PC-9 (cell line): ENCODE measurements at regions not wholly inside any gene's neighbourhood (a gene's known extent, or its start where the extent isn't known, plus 50 kb on each side); places are given as distances from the start of the nearest gene placed in this dataset.
A peak's percentile ranks its signal among the peaks of the same experiment; 100 is the strongest.
"Not testable (repeated sequence)": the region's sequence is repeated elsewhere in the genome, so short reads cannot be mapped to it uniquely, and the experiment has no call there.

ENCODE experiments used
- BruUV-seq: library from RNA; stranded (reverse); fragments of 400-500 nt; replicated peaks from 2 replicates; lab custom pipeline; 2021; lab: Mats Ljungman, UMichigan
- CTCF ChIA-PET: fragments of 300-600 bp; sonication (Branson Sonifier 250); formaldehyde crosslinking; loops from one replicate; lab custom pipeline; 2022; ENCODE audit warnings: antibody characterized with exemption; lab: Charles Lee
- POLR2A ChIA-PET: fragments of 300-600 bp; sonication (Branson Sonifier 250); formaldehyde crosslinking; loops from one replicate; lab custom pipeline; 2022; ENCODE audit warnings: antibody characterized with exemption; ENCODE audit not compliant: unreplicated experiment; lab: Charles Lee
- DNase-seq, 2 experiments: peaks; one replicate each; pipeline versions ENCODE4 v3.0.0 to v3.0.0-alpha.2; 2015 to 2022; ENCODE audit warnings: mixed read lengths in 1 of 2
- H2AFZ ChIP-seq: fragments of 200-600 bp; sonication (generic); 2 replicates; pipeline ENCODE4 v1.8.1; 2017; ENCODE audit warnings: antibody characterized with exemption
- H3F3A ChIP-seq: fragments of 200-600 bp; sonication (generic); 2 replicates; pipeline ENCODE4 v1.8.1; 2017; ENCODE audit warnings: antibody characterized with exemption, mild to moderate bottlenecking, low read depth; ENCODE audit not compliant: insufficient read depth
- H3K27ac ChIP-seq: fragments of 200-600 bp; sonication (generic); 2 replicates; pipeline ENCODE4 v1.6.1; 2016; ENCODE audit warnings: mixed run types
- H3K27me3 ChIP-seq: fragments of 200-600 bp; sonication (generic); 2 replicates; pipeline ENCODE4 v1.6.1; 2016; ENCODE audit warnings: low read depth, mixed run types; ENCODE audit not compliant: insufficient read depth
- H3K36me3 ChIP-seq: fragments of 200-600 bp; sonication (generic); 2 replicates; pipeline ENCODE4 v1.6.1; 2016; ENCODE audit warnings: low read depth, mixed run types
- H3K4me1 ChIP-seq: fragments of 200-600 bp; sonication (generic); replicated peaks from 2 replicates; pipeline ENCODE4 v1.6.1; 2016; ENCODE audit warnings: mixed run types; ENCODE audit not compliant: insufficient read depth
- H3K4me2 ChIP-seq: fragments of 200-600 bp; sonication (generic); 2 replicates; pipeline ENCODE4 v1.6.1; 2017; ENCODE audit warnings: mixed run types
- H3K4me3 ChIP-seq: fragments of 200-600 bp; sonication (generic); 2 replicates; pipeline ENCODE4 v1.6.1; 2016; ENCODE audit warnings: mixed run types
- H3K79me2 ChIP-seq: fragments of 200-600 bp; sonication (generic); 2 replicates; pipeline ENCODE4 v1.6.1; 2017; ENCODE audit warnings: low read depth, mixed run types
- H3K9me2 ChIP-seq: fragments of 200-600 bp; sonication (generic); 2 replicates; pipeline ENCODE4 v1.8.1; 2017; ENCODE audit warnings: mild to moderate bottlenecking; ENCODE audit not compliant: insufficient read depth
- H3K9me3 ChIP-seq: fragments of 200-600 bp; sonication (generic); 2 replicates; pipeline ENCODE4 v1.8.1; 2016; ENCODE audit warnings: low read depth; ENCODE audit not compliant: insufficient read depth
- H4K20me1 ChIP-seq: fragments of 200-600 bp; sonication (generic); 2 replicates; pipeline ENCODE4 v1.8.1; 2017; ENCODE audit not compliant: insufficient read depth
- EZH2 ChIP-seq: fragments of 200-600 bp; sonication (generic); IDR thresholded peaks from 2 replicates; pipeline ENCODE4 v1.8.0; 2017; ENCODE audit warnings: antibody characterized with exemption, low read depth
- intact Hi-C: fragments of 100-400 bp; cut with micrococcal nuclease; formaldehyde crosslinking; loops from one replicate; pipeline ENCODE4 v1.10.0; 2022; ENCODE audit not compliant: unreplicated experiment
- TF ChIP-seq, protein P1 (sequence below): fragments of 200-600 bp; sonication (generic); conservative IDR thresholded peaks from 2 replicates; pipeline ENCODE4 v1.6.1; 2017; ENCODE audit warnings: mixed run types, antibody characterized with exemption, mild to moderate bottlenecking, moderate library complexity

GRCh38 chr6:56815436-56815835 lies 139.5 kb upstream of the BEND6 start:
- TF ChIP-seq, protein P1, sequence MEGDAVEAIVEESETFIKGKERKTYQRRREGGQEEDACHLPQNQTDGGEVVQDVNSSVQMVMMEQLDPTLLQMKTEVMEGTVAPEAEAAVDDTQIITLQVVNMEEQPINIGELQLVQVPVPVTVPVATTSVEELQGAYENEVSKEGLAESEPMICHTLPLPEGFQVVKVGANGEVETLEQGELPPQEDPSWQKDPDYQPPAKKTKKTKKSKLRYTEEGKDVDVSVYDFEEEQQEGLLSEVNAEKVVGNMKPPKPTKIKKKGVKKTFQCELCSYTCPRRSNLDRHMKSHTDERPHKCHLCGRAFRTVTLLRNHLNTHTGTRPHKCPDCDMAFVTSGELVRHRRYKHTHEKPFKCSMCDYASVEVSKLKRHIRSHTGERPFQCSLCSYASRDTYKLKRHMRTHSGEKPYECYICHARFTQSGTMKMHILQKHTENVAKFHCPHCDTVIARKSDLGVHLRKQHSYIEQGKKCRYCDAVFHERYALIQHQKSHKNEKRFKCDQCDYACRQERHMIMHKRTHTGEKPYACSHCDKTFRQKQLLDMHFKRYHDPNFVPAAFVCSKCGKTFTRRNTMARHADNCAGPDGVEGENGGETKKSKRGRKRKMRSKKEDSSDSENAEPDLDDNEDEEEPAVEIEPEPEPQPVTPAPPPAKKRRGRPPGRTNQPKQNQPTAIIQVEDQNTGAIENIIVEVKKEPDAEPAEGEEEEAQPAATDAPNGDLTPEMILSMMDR, result no peak
- TF ChIP-seq EZH2, result no peak
- Histone ChIP-seq H3K27ac (0 out of 2 replicates have a peak overlapping the region, but pooled peaks have one; percentile 3), H3K79me2 (peaks cover 82% of the 10 kb centered on the region), H4K20me1 (no peaks in the 10 kb centered on the region; the same call in none of the 2 replicates), H3K36me3 (no peaks in the 10 kb centered on the region), H3K4me2 (no peak overlapping the region), H3K9me2 (no peaks in the 10 kb centered on the region; the same call in 1 of the 2 replicates), H2AFZ (no peak overlapping the region), H3K9me3 (no peaks in the 10 kb centered on the region; the same call in 1 of the 2 replicates), H3K4me1 (peaks cover 9% of the 10 kb centered on the region), H3F3A (peaks cover 9% of the 10 kb centered on the region; the same call in 1 of the 2 replicates), H3K4me3 (no peak overlapping the region), H3K27me3 (no peaks in the 10 kb centered on the region)
- BruUV-seq, result no TSS peak
- CTCF ChIA-PET, result no interaction called here
- POLR2A ChIA-PET, result no interaction called here
- intact Hi-C loops, result no loop called here
- no peak for DNase-seq

DNA sequence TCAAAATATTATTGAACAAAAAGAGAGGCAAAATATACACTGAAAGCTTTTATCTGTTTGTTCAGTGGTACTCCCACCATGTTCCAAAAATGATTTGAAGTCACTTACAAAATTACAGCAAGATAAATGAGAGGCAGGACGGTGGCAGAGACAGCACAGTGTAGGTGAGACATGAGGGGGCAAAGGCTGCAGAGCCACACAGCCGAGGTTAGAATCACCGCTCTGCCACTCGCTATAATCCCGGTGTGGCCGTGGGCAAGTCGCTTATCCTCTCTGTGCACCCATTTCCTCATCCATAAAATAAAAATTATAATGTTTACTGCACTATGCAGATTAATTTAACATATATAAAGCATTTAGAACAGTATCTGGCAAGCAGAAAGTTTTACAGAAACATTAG lies 140.1 kb upstream of the BEND6 start:
- no TSS peak for BruUV-seq
- Histone ChIP-seq H3K4me2 (no peak overlapping the region), H3K27me3 (no peaks in the 10 kb centered on the region), H3K4me1 (peaks cover 15% of the 10 kb centered on the region), H3F3A (peaks cover 9% of the 10 kb centered on the region; the same call in 1 of the 2 replicates), H3K9me3 (no peaks in the 10 kb centered on the region; the same call in 1 of the 2 replicates), H3K9me2 (no peaks in the 10 kb centered on the region; the same call in 1 of the 2 replicates), H3K27ac (no peak overlapping the region), H2AFZ (no peak overlapping the region), H4K20me1 (no peaks in the 10 kb centered on the region; the same call in none of the 2 replicates), H3K36me3 (no peaks in the 10 kb centered on the region), H3K4me3 (no peak overlapping the region), H3K79me2 (peaks cover 81% of the 10 kb centered on the region)
- ChIA-PET CTCF (no interaction called here), POLR2A (interaction anchor here (0.6 kb wide), 1 partner anchor 57 kb away, joined by 3 read pairs; no protein-coding TSS in a partner anchor)
- DNase-seq, result no peak
- TF ChIP-seq, protein P1, result no peak
- TF ChIP-seq EZH2, result no peak
- intact Hi-C loops, result no loop called here

DNA sequence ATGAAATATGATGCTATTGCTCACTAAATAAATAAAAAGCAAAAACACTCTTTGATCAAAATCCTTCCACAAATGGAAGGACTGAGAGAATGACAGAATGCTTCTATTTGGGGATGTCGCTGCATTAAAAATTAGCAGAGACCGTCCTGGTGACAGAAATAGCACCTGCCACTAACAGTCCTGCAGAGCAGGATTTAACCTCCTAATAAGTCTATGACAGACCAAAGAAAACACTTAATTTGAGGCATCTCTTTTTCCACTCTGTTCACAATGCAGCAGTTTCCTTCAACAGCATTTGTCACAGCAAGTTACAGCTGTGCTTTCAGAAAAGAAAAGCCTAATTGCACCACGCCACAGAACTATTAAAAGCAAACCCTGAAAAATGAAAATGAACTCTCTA lies 140.6 kb upstream of the BEND6 start:
- no peaks in the 10 kb centered on the region for H3K27me3 ChIP-seq
- peaks cover 20% of the 10 kb centered on the region for H3K4me1 ChIP-seq
- POLR2A ChIA-PET, result no interaction called here
- H3K36me3 ChIP-seq, result no peaks in the 10 kb centered on the region
- peaks cover 9% of the 10 kb centered on the region; the same call in 1 of the 2 replicates for H3F3A ChIP-seq
- TF ChIP-seq EZH2, result no peak
- TF ChIP-seq, protein P1, result no peak
- no peak overlapping the region for H3K4me2 ChIP-seq
- H3K79me2 ChIP-seq, result peaks cover 82% of the 10 kb centered on the region
- H3K27ac ChIP-seq, result no peak overlapping the region
- H3K9me3 ChIP-seq, result no peaks in the 10 kb centered on the region; the same call in 1 of the 2 replicates
- BruUV-seq, result no TSS peak
- intact Hi-C loops, result no loop called here
- no peaks in the 10 kb centered on the region; the same call in none of the 2 replicates for H4K20me1 ChIP-seq
- no peak for DNase-seq
- no peak overlapping the region for H3K4me3 ChIP-seq
- H2AFZ ChIP-seq, result no peak overlapping the region
- H3K9me2 ChIP-seq, result no peaks in the 10 kb centered on the region; the same call in 1 of the 2 replicates
- CTCF ChIA-PET, result no interaction called here

- not testable (repeated sequence) for H3K27ac ChIP-seq
- H3K79me2 ChIP-seq, result peaks cover 82% of the 10 kb centered on the region
Measured at GRCh38 chr6:56812851-56813250, 142.1 kb upstream of the BEND6 start.

More at GRCh38 chr6:56812851-56813250, 142.1 kb upstream of the BEND6 start:
- CTCF ChIA-PET, H2AFZ ChIP-seq, H3K9me2 ChIP-seq, DNase-seq, BruUV-seq, H3K9me3 ChIP-seq, intact Hi-C loops, H4K20me1 ChIP-seq, H3K4me3 ChIP-seq, H3K27me3 ChIP-seq, H3K4me2 ChIP-seq, POLR2A ChIA-PET, H3K36me3 ChIP-seq: not testable (repeated sequence)
- Histone ChIP-seq H3K4me1 (peaks cover 35% of the 10 kb centered on the region), H3F3A (peaks cover 17% of the 10 kb centered on the region; the same call in 1 of the 2 replicates)
